Uterus (tissue), 3 donors: ENCODE measurements at regions not wholly inside any gene's neighbourhood (a gene's known extent, or its start where the extent isn't known, plus 50 kb on each side); places are given as distances from the start of the nearest gene placed in this dataset.

Experiments
- DNase-seq, 2 donors: peaks; one replicate each; pipeline ENCODE4 v3.0.0-alpha.2; 2019 to 2020
- H3K27ac ChIP-seq, 2 donors: fragments of 200-600 bp; sonication (generic); 1 replicate in 1 of 2; 2 replicates in 1 of 2; pipeline ENCODE4 v1.5.1; 2016 to 2018
- H3K27me3 ChIP-seq, 2 donors: fragments of 200-600 bp; sonication (generic); one replicate each; pipeline ENCODE4 v1.5.1; 2018 to 2019; ENCODE audit warnings: control low read depth in 1 of 2
- H3K36me3 ChIP-seq, 2 donors: fragments of 200-600 bp; sonication (generic); one replicate each; pipeline ENCODE4 v1.5.1; 2019; ENCODE audit warnings: control low read depth in 1 of 2
- H3K4me1 ChIP-seq, 2 donors: fragments of 200-600 bp; sonication (generic); one replicate each; pipeline ENCODE4 v1.5.1; 2018 to 2019; ENCODE audit warnings: control low read depth in 1 of 2
- H3K4me3 ChIP-seq, 2 donors: fragments of 200-600 bp; sonication (generic); 1 replicate in 1 of 2; 2 replicates in 1 of 2; pipeline ENCODE4 v1.5.1; 2018 to 2019; ENCODE audit warnings: mild to moderate bottlenecking in 1 of 2
- H3K9me3 ChIP-seq, 2 donors: fragments of 200-600 bp; sonication (generic); one replicate each; pipeline ENCODE4 v1.5.1; 2019; ENCODE audit warnings: control low read depth in 1 of 2
- POLR2A ChIP-seq, 2 donors: fragments of 450-650 bp; IDR thresholded peaks; one replicate each; pipeline ENCODE4 v1.6.1; 2016; ENCODE audit warnings: antibody characterized with exemption in 2 of 2, mild to moderate bottlenecking in 1 of 2, moderate library complexity in 1 of 2
- intact Hi-C: fragments of 100-400 bp; cut with DNase I; formaldehyde crosslinking; loops from one replicate; pipeline ENCODE4 v1.15.1; 2023; ENCODE audit warnings: low total_unique reads
- TF ChIP-seq, protein P1 (sequence below), 4 experiments: fragments of 200-600 bp in 2 of 4; fragments of 450-650 bp in 2 of 4; sonication (generic) in 2 of 4; IDR thresholded peaks; one replicate each; pipeline ENCODE4 v1.5.1; 2016 to 2019; ENCODE audit warnings: antibody characterized with exemption in 4 of 4, mild to moderate bottlenecking in 2 of 4, moderate library complexity in 1 of 4
- donor health status: DM: yes; HTN: yes; CAD: no.

DNA sequence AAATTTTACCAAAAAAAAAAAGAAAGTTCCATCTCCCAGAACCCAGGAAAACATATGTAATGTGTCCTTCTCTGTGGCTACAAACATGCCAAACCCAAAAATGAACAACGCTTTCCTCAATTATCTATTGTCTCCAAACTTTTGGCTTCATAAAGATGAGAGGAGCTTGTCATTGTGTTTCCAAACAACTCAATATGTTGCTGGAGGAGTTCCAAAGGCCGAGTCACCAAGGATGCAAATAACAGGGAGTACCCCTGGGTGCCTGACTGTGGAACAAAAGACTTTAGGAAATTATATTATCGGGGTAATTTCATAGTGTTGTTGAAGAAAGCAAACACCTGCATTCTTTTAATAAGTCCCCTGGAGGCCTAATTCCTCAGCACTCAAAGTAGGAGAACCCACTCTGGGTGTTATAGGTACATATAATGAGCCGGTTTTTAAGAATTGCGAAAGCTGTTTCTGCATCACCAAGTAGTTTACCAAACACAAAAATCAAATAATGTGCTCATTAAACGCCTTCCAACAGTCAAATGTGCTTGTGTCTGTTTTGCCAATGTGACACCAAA lies 206.3 kb upstream of the PRICKLE2 start:
- intact Hi-C loops = no loop called here

DNA sequence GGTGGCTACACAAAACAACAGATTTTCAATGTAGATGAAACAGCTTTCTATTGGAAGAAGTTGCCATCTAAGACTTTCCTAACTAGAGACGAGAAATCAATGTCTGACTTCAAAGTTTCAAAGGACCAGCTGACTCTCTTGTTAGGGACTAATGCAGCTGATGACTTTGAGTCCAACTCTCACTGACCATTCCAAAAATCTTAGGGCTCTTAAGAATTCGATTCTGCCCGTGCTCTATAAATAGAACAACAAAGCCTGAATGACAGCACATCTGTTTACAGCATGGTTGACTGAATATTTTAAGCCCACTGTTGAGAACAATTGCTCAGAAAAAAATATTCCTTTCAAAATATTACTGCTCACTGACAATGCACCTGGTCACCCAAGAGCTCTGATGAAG lies 202.4 kb upstream of the PRICKLE2 start:
- Histone ChIP-seq H3K27ac (no peak overlapping the region), H3K4me1 (no peaks in the 10 kb centered on the region), H3K9me3 (no peaks in the 10 kb centered on the region), H3K4me3 (no peak overlapping the region), H3K27me3 (no peaks in the 10 kb centered on the region), H3K36me3 (no peaks in the 10 kb centered on the region)
- intact Hi-C loops = no loop called here
- DNase-seq = no peak
- TF ChIP-seq, protein P1, sequence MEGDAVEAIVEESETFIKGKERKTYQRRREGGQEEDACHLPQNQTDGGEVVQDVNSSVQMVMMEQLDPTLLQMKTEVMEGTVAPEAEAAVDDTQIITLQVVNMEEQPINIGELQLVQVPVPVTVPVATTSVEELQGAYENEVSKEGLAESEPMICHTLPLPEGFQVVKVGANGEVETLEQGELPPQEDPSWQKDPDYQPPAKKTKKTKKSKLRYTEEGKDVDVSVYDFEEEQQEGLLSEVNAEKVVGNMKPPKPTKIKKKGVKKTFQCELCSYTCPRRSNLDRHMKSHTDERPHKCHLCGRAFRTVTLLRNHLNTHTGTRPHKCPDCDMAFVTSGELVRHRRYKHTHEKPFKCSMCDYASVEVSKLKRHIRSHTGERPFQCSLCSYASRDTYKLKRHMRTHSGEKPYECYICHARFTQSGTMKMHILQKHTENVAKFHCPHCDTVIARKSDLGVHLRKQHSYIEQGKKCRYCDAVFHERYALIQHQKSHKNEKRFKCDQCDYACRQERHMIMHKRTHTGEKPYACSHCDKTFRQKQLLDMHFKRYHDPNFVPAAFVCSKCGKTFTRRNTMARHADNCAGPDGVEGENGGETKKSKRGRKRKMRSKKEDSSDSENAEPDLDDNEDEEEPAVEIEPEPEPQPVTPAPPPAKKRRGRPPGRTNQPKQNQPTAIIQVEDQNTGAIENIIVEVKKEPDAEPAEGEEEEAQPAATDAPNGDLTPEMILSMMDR (IDR thresholded peaks at IDR 0.05) = no peak
- TF ChIP-seq POLR2A (IDR thresholded peaks at IDR 0.05) = no peak

More for the DNA sequence above, 206.3 kb upstream of the PRICKLE2 start:
- no peak for DNase-seq
- no peaks in the 10 kb centered on the region for H3K27me3 ChIP-seq
- H3K27ac ChIP-seq = no peak overlapping the region
- TF ChIP-seq, protein P1 (IDR thresholded peaks at IDR 0.05) = no peak
- no peak for TF ChIP-seq POLR2A (IDR thresholded peaks at IDR 0.05)
- H3K4me3 ChIP-seq = no peak overlapping the region
- H3K36me3 ChIP-seq = no peaks in the 10 kb centered on the region
- no peaks in the 10 kb centered on the region for H3K4me1 ChIP-seq
- no peaks in the 10 kb centered on the region for H3K9me3 ChIP-seq

DNA sequence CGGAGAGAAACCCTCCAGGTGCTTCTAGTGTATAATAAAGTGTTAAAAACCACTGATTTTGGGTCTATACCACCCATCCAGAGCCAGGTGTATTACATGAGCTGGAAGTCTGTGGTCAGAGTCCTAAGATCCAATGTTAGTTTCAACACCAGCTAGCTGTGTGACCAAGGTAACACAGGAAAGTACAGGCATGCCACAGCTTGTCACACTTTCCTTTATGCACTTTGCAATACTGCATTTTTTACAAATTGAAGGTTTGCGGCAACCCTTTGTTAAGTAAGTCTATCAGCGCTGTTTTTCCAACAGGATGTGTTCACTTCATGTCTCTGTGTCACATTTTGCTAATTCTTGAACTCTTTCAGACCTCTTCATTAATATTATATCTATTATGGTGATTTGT lies 201.3 kb upstream of the PRICKLE2 start:
- Histone ChIP-seq H3K9me3 (no peaks in the 10 kb centered on the region), H3K27ac (no peak overlapping the region), H3K36me3 (no peaks in the 10 kb centered on the region), H3K4me1 (no peaks in the 10 kb centered on the region), H3K27me3 (no peaks in the 10 kb centered on the region), H3K4me3 (no peak overlapping the region)
- TF ChIP-seq, protein P1 (IDR thresholded peaks at IDR 0.05) = no peak
- no peak for TF ChIP-seq POLR2A (IDR thresholded peaks at IDR 0.05)
- DNase-seq = no peak
- intact Hi-C loops = no loop called here

DNA sequence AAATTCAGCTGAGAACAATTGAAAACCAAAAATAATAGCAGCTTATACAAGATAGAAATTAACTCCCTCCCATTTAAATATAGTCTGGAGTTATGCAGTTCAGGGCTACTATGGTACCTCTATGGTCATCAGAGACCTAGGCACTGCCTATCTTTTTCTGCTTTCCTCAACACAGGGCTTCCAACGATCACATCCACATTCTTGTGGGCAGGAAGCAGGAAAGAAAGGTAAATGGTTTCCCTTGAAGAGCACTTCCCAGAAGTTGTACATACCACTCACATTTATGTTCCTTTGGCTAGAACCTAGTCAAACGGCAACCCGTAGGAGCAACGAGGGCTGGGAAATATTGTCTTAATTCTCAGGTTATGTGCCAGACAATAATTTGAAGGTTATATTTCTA lies 197.7 kb upstream of the PRICKLE2 start:
- no peaks in the 10 kb centered on the region for H3K36me3 ChIP-seq
- no peak for DNase-seq

DNA sequence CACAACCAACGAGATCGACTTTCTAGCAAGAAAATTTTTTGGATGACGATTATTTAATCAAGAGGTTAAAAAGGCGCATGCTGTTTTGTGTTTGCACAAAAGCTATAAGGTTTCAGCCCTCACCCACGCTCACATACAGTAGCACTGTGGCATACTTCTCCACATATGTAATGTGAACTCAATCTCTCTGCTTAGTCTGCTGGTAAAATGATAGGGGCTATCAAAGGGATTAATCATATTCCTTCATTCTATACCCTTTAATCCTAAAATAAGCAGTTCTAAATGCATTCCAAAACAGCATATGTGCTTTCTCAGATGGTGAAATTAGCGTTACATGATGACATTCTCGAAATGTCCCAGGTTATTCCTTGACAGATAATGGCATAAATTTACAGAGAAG lies 196.9 kb upstream of the PRICKLE2 start:
- Histone ChIP-seq H3K9me3 (no peaks in the 10 kb centered on the region), H3K4me1 (no peaks in the 10 kb centered on the region), H3K27ac (no peak overlapping the region), H3K4me3 (no peak overlapping the region), H3K36me3 (no peaks in the 10 kb centered on the region), H3K27me3 (no peaks in the 10 kb centered on the region)
- no peak for DNase-seq
- no peak for TF ChIP-seq POLR2A (IDR thresholded peaks at IDR 0.05)
- TF ChIP-seq, protein P1 (IDR thresholded peaks at IDR 0.05) = no peak
- intact Hi-C loops = no loop called here

More for the DNA sequence above, 197.7 kb upstream of the PRICKLE2 start:
- Histone ChIP-seq H3K4me3 (no peak overlapping the region), H3K27ac (no peak overlapping the region), H3K4me1 (no peaks in the 10 kb centered on the region), H3K9me3 (no peaks in the 10 kb centered on the region), H3K27me3 (no peaks in the 10 kb centered on the region)
- no peak for TF ChIP-seq POLR2A (IDR thresholded peaks at IDR 0.05)
- TF ChIP-seq, protein P1 (IDR thresholded peaks at IDR 0.05) = no peak
- intact Hi-C loops = no loop called here
